ENCODE measurements at regions not wholly inside any gene's neighbourhood (a gene's known extent, or its start where the extent isn't known, plus 50 kb on each side); places are given as distances from the start of the nearest gene placed in this dataset.

DNA sequence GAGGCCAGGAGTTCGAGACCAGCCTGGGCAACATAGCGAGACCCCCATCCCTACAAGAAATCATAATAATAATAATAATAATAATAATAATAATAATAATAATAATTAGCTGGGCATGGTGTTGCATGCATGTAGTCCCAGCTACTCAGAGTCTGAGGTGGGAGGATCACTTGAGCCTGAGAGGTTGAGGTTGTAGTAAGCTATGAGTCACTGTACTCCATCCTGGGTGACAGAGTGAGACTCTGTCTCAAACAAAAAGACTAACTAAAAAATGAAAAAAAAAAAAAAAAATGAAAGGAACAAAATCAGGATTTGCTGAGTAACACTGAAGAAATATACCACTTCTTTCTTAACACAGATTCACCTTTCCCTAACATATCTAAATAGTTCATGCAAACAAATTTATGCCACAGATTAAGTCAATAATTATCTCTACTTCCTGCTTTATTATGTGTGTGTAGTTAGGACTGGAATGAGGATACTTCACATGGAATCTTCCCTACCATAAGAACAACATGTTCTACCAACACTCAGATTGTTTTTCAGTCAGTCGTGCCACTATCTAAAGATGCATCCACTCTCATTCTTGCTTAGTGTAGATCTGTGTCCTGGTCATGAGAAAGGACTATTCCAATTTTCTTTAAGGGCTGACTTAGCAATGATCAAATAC is 928.7 kb downstream of the SLC4A3 start:
- TF ChIP-seq, protein P1, sequence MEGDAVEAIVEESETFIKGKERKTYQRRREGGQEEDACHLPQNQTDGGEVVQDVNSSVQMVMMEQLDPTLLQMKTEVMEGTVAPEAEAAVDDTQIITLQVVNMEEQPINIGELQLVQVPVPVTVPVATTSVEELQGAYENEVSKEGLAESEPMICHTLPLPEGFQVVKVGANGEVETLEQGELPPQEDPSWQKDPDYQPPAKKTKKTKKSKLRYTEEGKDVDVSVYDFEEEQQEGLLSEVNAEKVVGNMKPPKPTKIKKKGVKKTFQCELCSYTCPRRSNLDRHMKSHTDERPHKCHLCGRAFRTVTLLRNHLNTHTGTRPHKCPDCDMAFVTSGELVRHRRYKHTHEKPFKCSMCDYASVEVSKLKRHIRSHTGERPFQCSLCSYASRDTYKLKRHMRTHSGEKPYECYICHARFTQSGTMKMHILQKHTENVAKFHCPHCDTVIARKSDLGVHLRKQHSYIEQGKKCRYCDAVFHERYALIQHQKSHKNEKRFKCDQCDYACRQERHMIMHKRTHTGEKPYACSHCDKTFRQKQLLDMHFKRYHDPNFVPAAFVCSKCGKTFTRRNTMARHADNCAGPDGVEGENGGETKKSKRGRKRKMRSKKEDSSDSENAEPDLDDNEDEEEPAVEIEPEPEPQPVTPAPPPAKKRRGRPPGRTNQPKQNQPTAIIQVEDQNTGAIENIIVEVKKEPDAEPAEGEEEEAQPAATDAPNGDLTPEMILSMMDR (IDR thresholded peaks at IDR 0.05 in 8 of 11, conservative IDR thresholded peaks at IDR 0.05 in 3 of 11) = no peak
- TF ChIP-seq POLR2AphosphoS5 (IDR thresholded peaks at IDR 0.05) = no peak
